Astrocyte of the cerebellum (primary cell): ENCODE measurements at regions not wholly inside any gene's neighbourhood (a gene's known extent, or its start where the extent isn't known, plus 50 kb on each side); places are given as distances from the start of the nearest gene placed in this dataset.

ENCODE experiments used
- DNase-seq: peaks from one replicate; pipeline ENCODE4 v3.0.0-alpha.2; 2011; ENCODE audit warnings: low read depth
- H3K4me3 ChIP-seq: 2 replicates; pipeline ENCODE4 v1.5.1; 2011; ENCODE audit warnings: mild to moderate bottlenecking, low read depth, low read length, moderate library complexity
- CTCF ChIP-seq: IDR thresholded peaks from 2 replicates; pipeline ENCODE4 v1.5.1; 2012; ENCODE audit warnings: low read length, low read depth, moderate library complexity, mild to moderate bottlenecking; ENCODE audit errors: missing control alignments
- in situ Hi-C: cut with HindIII; loops from 2 replicates; pipeline ENCODE4 v1.10.0; 2017; ENCODE audit warnings: low sequenced_read_pairs

GRCh38 chr9:14498824-14499223 is 184.9 kb upstream of the NFIB start:
- no peak overlapping the region for H3K4me3 ChIP-seq
- no peak for DNase-seq
- no peak for TF ChIP-seq CTCF
- in situ Hi-C loops = loop anchor here (25.0 kb wide), 1 partner anchor 138 kb away; no protein-coding TSS in a partner anchor

- in situ Hi-C loops = loop anchor here (25.0 kb wide), 1 partner anchor 140 kb away; no protein-coding TSS in a partner anchor
- no peak overlapping the region for H3K4me3 ChIP-seq
- no peak for DNase-seq
- no peak for TF ChIP-seq CTCF
Measured at GRCh38 chr9:14497476-14497875, 183.5 kb upstream of the NFIB start.

GRCh38 chr9:14488421-14489190 is 174.7 kb upstream of the NFIB start:
- H3K4me3 ChIP-seq = no peak overlapping the region
- TF ChIP-seq CTCF = no peak
- DNase-seq = no peak
- in situ Hi-C loops = loop anchor here (25.0 kb wide), 1 partner anchor 149 kb away; no protein-coding TSS in a partner anchor

GRCh38 chr9:14487547-14488185 is 173.7 kb upstream of the NFIB start:
- no peak for DNase-seq
- in situ Hi-C loops = loop anchor here (25.0 kb wide), 1 partner anchor 150 kb away; no protein-coding TSS in a partner anchor
- TF ChIP-seq CTCF = no peak
- no peak overlapping the region for H3K4me3 ChIP-seq

- DNase-seq = no peak
- in situ Hi-C loops = loop anchor here (25.0 kb wide), 1 partner anchor 152 kb away; no protein-coding TSS in a partner anchor
- no peak overlapping the region for H3K4me3 ChIP-seq
- TF ChIP-seq CTCF = no peak
Measured at GRCh38 chr9:14485366-14485765, 171.4 kb upstream of the NFIB start.

GRCh38 chr9:14482856-14483255 is 168.9 kb upstream of the NFIB start:
- no peak overlapping the region for H3K4me3 ChIP-seq
- DNase-seq = no peak
- no peak for TF ChIP-seq CTCF
- in situ Hi-C loops = loop anchor here (5.0 to 25.0 kb wide), 2 partner anchors 49 to 154 kb away; no protein-coding TSS in a partner anchor
